MM.1S (cell line): ENCODE measurements at regions not wholly inside any gene's neighbourhood (a gene's known extent, or its start where the extent isn't known, plus 50 kb on each side); places are given as distances from the start of the nearest gene placed in this dataset.

Experiments used
- DNase-seq: peaks from one replicate; pipeline ENCODE4 v3.0.0-alpha.2; 2015
- H2AFZ ChIP-seq: fragments of 300-600 bp; sonication (generic); 2 replicates; pipeline ENCODE4 v1.6.0; 2016; ENCODE audit warnings: antibody characterized with exemption, low read length
- H3F3A ChIP-seq: fragments of 300-600 bp; sonication (generic); 2 replicates; pipeline ENCODE4 v1.6.1; 2016; ENCODE audit warnings: mild to moderate bottlenecking, antibody characterized with exemption, low read length, moderate library complexity, mixed read lengths; ENCODE audit not compliant: insufficient read depth
- H3K27ac ChIP-seq: fragments of 300-600 bp; sonication (generic); 2 replicates; pipeline ENCODE4 v1.5.1; 2016; ENCODE audit warnings: mild to moderate bottlenecking, low read length
- H3K27me3 ChIP-seq: fragments of 300-600 bp; sonication (generic); replicated peaks from 2 replicates; pipeline ENCODE4 v1.6.0; 2016; ENCODE audit warnings: low read length; ENCODE audit not compliant: insufficient read depth
- H3K36me3 ChIP-seq: fragments of 300-600 bp; sonication (generic); replicated peaks from 2 replicates; pipeline ENCODE4 v1.6.1; 2016; ENCODE audit warnings: mild to moderate bottlenecking, low read length, mixed read lengths; ENCODE audit not compliant: insufficient read depth
- H3K4me1 ChIP-seq: fragments of 300-600 bp; sonication (generic); 2 replicates; pipeline ENCODE4 v1.6.1; 2016; ENCODE audit warnings: low read length, mixed read lengths
- H3K4me2 ChIP-seq: fragments of 300-600 bp; sonication (generic); 2 replicates; pipeline ENCODE4 v1.6.0; 2016; ENCODE audit warnings: low read depth, low read length
- H3K4me3 ChIP-seq: fragments of 300-600 bp; sonication (generic); 2 replicates; pipeline ENCODE4 v1.5.1; 2016; ENCODE audit warnings: low read length, mixed read lengths
- H3K79me2 ChIP-seq: fragments of 300-600 bp; sonication (generic); 2 replicates; pipeline ENCODE4 v1.6.1; 2016; ENCODE audit warnings: mixed run types, low read length, mixed read lengths
- H3K9ac ChIP-seq: fragments of 300-600 bp; sonication (generic); 2 replicates; pipeline ENCODE4 v1.6.1; 2016; ENCODE audit warnings: low read length, mixed read lengths
- H3K9me2 ChIP-seq: fragments of 300-600 bp; sonication (generic); replicated peaks from 2 replicates; pipeline ENCODE4 v1.6.1; 2016; ENCODE audit warnings: mild to moderate bottlenecking, low read length, mixed read lengths; ENCODE audit not compliant: insufficient read depth
- H3K9me3 ChIP-seq: fragments of 300-600 bp; sonication (generic); replicated peaks from 2 replicates; pipeline ENCODE4 v1.6.1; 2016; ENCODE audit warnings: mild to moderate bottlenecking, low read length, mixed read lengths; ENCODE audit not compliant: insufficient read depth
- H4K20me1 ChIP-seq: fragments of 300-600 bp; sonication (generic); 2 replicates; pipeline ENCODE4 v1.6.1; 2016; ENCODE audit warnings: mild to moderate bottlenecking, low read length, moderate library complexity, mixed read lengths; ENCODE audit not compliant: insufficient read depth
- CTCF ChIP-seq: fragments of 300-600 bp; sonication (generic); IDR thresholded peaks from 2 replicates; pipeline ENCODE4 v1.5.1; 2016; ENCODE audit warnings: antibody characterized with exemption, low read length, mixed read lengths
- EZH2 ChIP-seq: fragments of 300-600 bp; sonication (generic); optimal IDR thresholded peaks from 2 replicates; pipeline ENCODE3; 2017; ENCODE audit warnings: low read depth, mild to moderate bottlenecking, antibody characterized with exemption, low read length, mixed read lengths
- EZH2phosphoT487 ChIP-seq: fragments of 300-600 bp; sonication (generic); IDR thresholded peaks from 2 replicates; pipeline ENCODE4 v1.6.1; 2018; ENCODE audit warnings: antibody characterized with exemption, low read length

- H3F3A ChIP-seq: no peaks in the 10 kb centered on the region
- H3K9me2 ChIP-seq: no peaks in the 10 kb centered on the region
- no peaks in the 10 kb centered on the region for H3K4me1 ChIP-seq
- H3K4me3 ChIP-seq: no peak overlapping the region
- no peak overlapping the region for H3K4me2 ChIP-seq
- no peaks in the 10 kb centered on the region for H4K20me1 ChIP-seq
- H3K27me3 ChIP-seq: no peaks in the 10 kb centered on the region
- no peak for DNase-seq
- no peak for TF ChIP-seq EZH2phosphoT487
- TF ChIP-seq EZH2: no peak
- TF ChIP-seq CTCF: no peak
- no peaks in the 10 kb centered on the region for H3K79me2 ChIP-seq
- no peaks in the 10 kb centered on the region for H3K36me3 ChIP-seq
- H3K27ac ChIP-seq: no peak overlapping the region
- no peak overlapping the region for H2AFZ ChIP-seq
- H3K9ac ChIP-seq: no peak overlapping the region
- H3K9me3 ChIP-seq: no peaks in the 10 kb centered on the region
Measured at GRCh38 chr2:200735061-200735460, 76.6 kb upstream of the BZW1 start.

GRCh38 chr2:200736646-200737274, 75.0 kb upstream of the BZW1 start:
- Histone ChIP-seq H3K36me3 (no peaks in the 10 kb centered on the region), H3K4me2 (no peak overlapping the region), H2AFZ (no peak overlapping the region), H3K4me3 (no peak overlapping the region), H4K20me1 (no peaks in the 10 kb centered on the region), H3K9me3 (no peaks in the 10 kb centered on the region), H3K27ac (no peak overlapping the region), H3K9ac (no peak overlapping the region), H3K79me2 (no peaks in the 10 kb centered on the region), H3K27me3 (no peaks in the 10 kb centered on the region), H3K4me1 (no peaks in the 10 kb centered on the region), H3F3A (no peaks in the 10 kb centered on the region), H3K9me2 (no peaks in the 10 kb centered on the region)
- TF ChIP-seq CTCF (no peak), EZH2phosphoT487 (no peak), EZH2 (no peak)
- DNase-seq: no peak

GRCh38 chr2:200737585-200737984, 74.1 kb upstream of the BZW1 start:
- Histone ChIP-seq H3F3A (no peaks in the 10 kb centered on the region), H2AFZ (no peak overlapping the region), H3K4me1 (no peaks in the 10 kb centered on the region), H3K9me2 (no peaks in the 10 kb centered on the region), H3K27ac (no peak overlapping the region), H3K4me2 (no peak overlapping the region), H4K20me1 (no peaks in the 10 kb centered on the region), H3K9me3 (no peaks in the 10 kb centered on the region), H3K9ac (no peak overlapping the region), H3K4me3 (no peak overlapping the region), H3K36me3 (no peaks in the 10 kb centered on the region), H3K27me3 (no peaks in the 10 kb centered on the region), H3K79me2 (no peaks in the 10 kb centered on the region)
- no peak for DNase-seq
- TF ChIP-seq EZH2 (no peak), EZH2phosphoT487 (no peak), CTCF (no peak)
